HUES64 (cell line): ENCODE measurements at regions not wholly inside any gene's neighbourhood (a gene's known extent, or its start where the extent isn't known, plus 50 kb on each side); places are given as distances from the start of the nearest gene placed in this dataset.

Experiments
- H3K27ac ChIP-seq: 2 replicates; pipeline ENCODE4 v1.7.0; 2013; ENCODE audit warnings: low read depth, low read length, inconsistent platforms
- H3K27me3 ChIP-seq: 2 replicates; pipeline ENCODE4 v1.6.1; 2013; ENCODE audit warnings: mild to moderate bottlenecking, low read length; ENCODE audit not compliant: insufficient read depth
- H3K36me3 ChIP-seq: 2 replicates; pipeline ENCODE4 v1.6.1; 2013; ENCODE audit warnings: mild to moderate bottlenecking, low read length; ENCODE audit not compliant: insufficient read depth
- H3K4me1 ChIP-seq: 2 replicates; pipeline ENCODE4 v1.6.1; 2013; ENCODE audit warnings: mild to moderate bottlenecking, low read length, moderate library complexity; ENCODE audit not compliant: insufficient read depth
- H3K4me3 ChIP-seq: 2 replicates; pipeline ENCODE4 v1.5.1; 2013; ENCODE audit warnings: mild to moderate bottlenecking, low read length, moderate library complexity
- H3K9ac ChIP-seq: 2 replicates; pipeline ENCODE4 v1.6.1; 2013; ENCODE audit warnings: mild to moderate bottlenecking, low read depth, low read length
- H3K9me3 ChIP-seq: 2 replicates; pipeline ENCODE4 v1.6.1; 2013; ENCODE audit warnings: low read depth, low read length; ENCODE audit not compliant: insufficient read depth
- WGBS: fragments of 150-250, 120-280 bp; methylation state at CpG from one replicate; pipeline ENCODE4 v1.1.7; 2013; ENCODE audit warnings: missing lambda C conversion rate; 5-methylcytosine and 5-hydroxymethylcytosine counted together

GRCh38 chr2:2743164-2743571, 412.1 kb upstream of the MYT1L start:
- Histone ChIP-seq H3K4me3 (no peak overlapping the region), H3K9ac (no peak overlapping the region), H3K36me3 (no peaks in the 10 kb centered on the region), H3K27ac (no peak overlapping the region), H3K9me3 (no peaks in the 10 kb centered on the region), H3K27me3 (no peaks in the 10 kb centered on the region), H3K4me1 (peaks cover 5% of the 10 kb centered on the region; the same call in 1 of the 2 replicates)
- WGBS, result 86% methylated on average over 6 of the region's 6 CpGs

- Histone ChIP-seq H3K27ac (no peak overlapping the region), H3K27me3 (no peaks in the 10 kb centered on the region), H3K9ac (no peak overlapping the region), H3K36me3 (no peaks in the 10 kb centered on the region), H3K9me3 (no peaks in the 10 kb centered on the region), H3K4me3 (no peak overlapping the region), H3K4me1 (peaks cover 5% of the 10 kb centered on the region; the same call in 1 of the 2 replicates)
- WGBS, result 79% methylated on average over 2 of the region's 2 CpGs
Measured at GRCh38 chr2:2742726-2743125, 411.7 kb upstream of the MYT1L start.

- Histone ChIP-seq H3K4me1 (peaks cover 5% of the 10 kb centered on the region; the same call in 1 of the 2 replicates), H3K36me3 (no peaks in the 10 kb centered on the region), H3K9ac (no peak overlapping the region), H3K27ac (no peak overlapping the region), H3K4me3 (no peak overlapping the region), H3K27me3 (no peaks in the 10 kb centered on the region), H3K9me3 (no peaks in the 10 kb centered on the region)
- 96% methylated on average over 1 of the region's 1 CpG for WGBS
Measured at GRCh38 chr2:2740238-2740775, 409.2 kb upstream of the MYT1L start.

GRCh38 chr2:2739231-2739795, 408.2 kb upstream of the MYT1L start:
- peaks cover 5% of the 10 kb centered on the region; the same call in 1 of the 2 replicates for H3K4me1 ChIP-seq
- H3K9ac ChIP-seq, result no peak overlapping the region
- no peak overlapping the region for H3K27ac ChIP-seq
- no peaks in the 10 kb centered on the region for H3K36me3 ChIP-seq
- no peaks in the 10 kb centered on the region for H3K9me3 ChIP-seq
- 96% methylated on average over 9 of the region's 9 CpGs for WGBS
- no peak overlapping the region for H3K4me3 ChIP-seq
- H3K27me3 ChIP-seq, result no peaks in the 10 kb centered on the region

- Histone ChIP-seq H3K4me3 (no peak overlapping the region), H3K27me3 (no peaks in the 10 kb centered on the region), H3K36me3 (no peaks in the 10 kb centered on the region), H3K4me1 (peaks cover 5% of the 10 kb centered on the region; the same call in 1 of the 2 replicates), H3K27ac (no peak overlapping the region), H3K9ac (no peak overlapping the region), H3K9me3 (no peaks in the 10 kb centered on the region)
- 87% methylated on average over 11 of the region's 11 CpGs for WGBS
Measured at GRCh38 chr2:2738684-2739083, 407.6 kb upstream of the MYT1L start.

- Histone ChIP-seq H3K27me3 (no peaks in the 10 kb centered on the region), H3K27ac (no peak overlapping the region), H3K36me3 (no peaks in the 10 kb centered on the region), H3K4me1 (peaks cover 2% of the 10 kb centered on the region; the same call in 1 of the 2 replicates), H3K9ac (no peak overlapping the region), H3K4me3 (no peak overlapping the region), H3K9me3 (no peaks in the 10 kb centered on the region)
- 97% methylated on average over 11 of the region's 11 CpGs for WGBS
Measured at GRCh38 chr2:2738276-2738675, 407.2 kb upstream of the MYT1L start.

- no peak overlapping the region for H3K4me3 ChIP-seq
- H3K4me1 ChIP-seq, result no peaks in the 10 kb centered on the region
- H3K27ac ChIP-seq, result no peak overlapping the region
- WGBS, result 91% methylated on average over 7 of the region's 7 CpGs
- no peaks in the 10 kb centered on the region for H3K27me3 ChIP-seq
- H3K9ac ChIP-seq, result no peak overlapping the region
- H3K9me3 ChIP-seq, result no peaks in the 10 kb centered on the region
- no peaks in the 10 kb centered on the region for H3K36me3 ChIP-seq
Measured at GRCh38 chr2:2735041-2735440, 404.0 kb upstream of the MYT1L start.

GRCh38 chr2:2734308-2734707, 403.2 kb upstream of the MYT1L start:
- Histone ChIP-seq H3K4me3 (no peak overlapping the region), H3K27ac (no peak overlapping the region), H3K4me1 (no peaks in the 10 kb centered on the region), H3K27me3 (no peaks in the 10 kb centered on the region), H3K9ac (no peak overlapping the region), H3K9me3 (no peaks in the 10 kb centered on the region), H3K36me3 (no peaks in the 10 kb centered on the region)
- WGBS, result 94% methylated on average over 9 of the region's 9 CpGs

GRCh38 chr2:2733818-2734217, 402.7 kb upstream of the MYT1L start:
- 96% methylated on average over 11 of the region's 11 CpGs for WGBS
- no peaks in the 10 kb centered on the region for H3K9me3 ChIP-seq
- no peaks in the 10 kb centered on the region for H3K4me1 ChIP-seq
- H3K27ac ChIP-seq, result no peak overlapping the region
- no peaks in the 10 kb centered on the region for H3K36me3 ChIP-seq
- H3K9ac ChIP-seq, result no peak overlapping the region
- H3K27me3 ChIP-seq, result no peaks in the 10 kb centered on the region
- H3K4me3 ChIP-seq, result no peak overlapping the region

GRCh38 chr2:2732331-2733119, 401.4 kb upstream of the MYT1L start:
- WGBS, result 90% methylated on average over 17 of the region's 17 CpGs
- Histone ChIP-seq H3K27me3 (no peaks in the 10 kb centered on the region), H3K4me3 (no peak overlapping the region), H3K9me3 (no peaks in the 10 kb centered on the region), H3K9ac (no peak overlapping the region), H3K4me1 (no peaks in the 10 kb centered on the region), H3K36me3 (no peaks in the 10 kb centered on the region), H3K27ac (no peak overlapping the region)

GRCh38 chr2:2731816-2732284, 400.8 kb upstream of the MYT1L start:
- H3K9ac ChIP-seq, result no peak overlapping the region
- H3K36me3 ChIP-seq, result no peaks in the 10 kb centered on the region
- WGBS, result 92% methylated on average over 19 of the region's 19 CpGs
- H3K27me3 ChIP-seq, result no peaks in the 10 kb centered on the region
- no peak overlapping the region for H3K27ac ChIP-seq
- H3K9me3 ChIP-seq, result no peaks in the 10 kb centered on the region
- no peak overlapping the region for H3K4me3 ChIP-seq
- no peaks in the 10 kb centered on the region for H3K4me1 ChIP-seq
